ENCODE measurements at regions not wholly inside any gene's neighbourhood (a gene's known extent, or its start where the extent isn't known, plus 50 kb on each side); places are given as distances from the start of the nearest gene placed in this dataset.

- DNase-seq = no peak
These were observed 57.3 kb downstream of the KCNA4 start for GRCh38 chr11:29959488-29959887.

- DNase-seq = no peak
These were observed 59.4 kb downstream of the KCNA4 start for GRCh38 chr11:29957431-29957830.

GRCh38 chr11:29956076-29956556, 60.7 kb downstream of the KCNA4 start:
- DNase-seq = no peak

GRCh38 chr11:29943347-29943746, 73.5 kb downstream of the KCNA4 start:
- DNase-seq = no peak

GRCh38 chr11:29937526-29937925, 79.3 kb downstream of the KCNA4 start:
- no peak for DNase-seq

- no peak for DNase-seq
These were observed 82.7 kb downstream of the KCNA4 start for GRCh38 chr11:29934115-29934638.

GRCh38 chr11:29916040-29916439, 100.8 kb downstream of the KCNA4 start:
- no peak for DNase-seq

GRCh38 chr11:29914203-29914930, 102.5 kb downstream of the KCNA4 start:
- DNase-seq = no peak

- no peak for DNase-seq
These were observed 103.5 kb downstream of the KCNA4 start for GRCh38 chr11:29913352-29913751.

GRCh38 chr11:29900382-29900781, 116.4 kb downstream of the KCNA4 start:
- DNase-seq = no peak

- no peak for DNase-seq
These were observed 137.3 kb downstream of the KCNA4 start for GRCh38 chr11:29879560-29879959.

GRCh38 chr11:29876192-29876591, 140.6 kb downstream of the KCNA4 start:
- DNase-seq = no peak

- DNase-seq = no peak
These were observed 169.6 kb downstream of the KCNA4 start for GRCh38 chr11:29847219-29847618.

GRCh38 chr11:29844701-29845379, 172.0 kb downstream of the KCNA4 start:
- no peak for DNase-seq

- DNase-seq = no peak
These were observed 172.8 kb downstream of the KCNA4 start for GRCh38 chr11:29844031-29844430.

- DNase-seq = no peak
These were observed 174.8 kb downstream of the KCNA4 start for GRCh38 chr11:29842061-29842460.

GRCh38 chr11:29826878-29827277, 190.0 kb downstream of the KCNA4 start:
- no peak for DNase-seq

GRCh38 chr11:29816359-29816758, 200.5 kb downstream of the KCNA4 start:
- DNase-seq = no peak

- DNase-seq = no peak
These were observed 207.7 kb downstream of the KCNA4 start for GRCh38 chr11:29809121-29809520.

- DNase-seq = no peak
These were observed 214.3 kb downstream of the KCNA4 start for GRCh38 chr11:29802522-29802921.

- DNase-seq = no peak
These were observed 215.3 kb downstream of the KCNA4 start for GRCh38 chr11:29801561-29801960.

GRCh38 chr11:29786092-29786491, 230.7 kb downstream of the KCNA4 start:
- DNase-seq = no peak

- no peak for DNase-seq
These were observed 233.3 kb downstream of the KCNA4 start for GRCh38 chr11:29783506-29783905.

GRCh38 chr11:29782447-29782846, 234.4 kb downstream of the KCNA4 start:
- no peak for DNase-seq

All from femur (tissue), 1 donor.